Body of pancreas (tissue), 4 donors: ENCODE measurements at regions not wholly inside any gene's neighbourhood (a gene's known extent, or its start where the extent isn't known, plus 50 kb on each side); places are given as distances from the start of the nearest gene placed in this dataset.

Experiments
- ATAC-seq: fragments of 150-250 bp; one replicate; pipeline ENCODE4 v1.9.1; 2016
- DNase-seq, 4 donors: peaks; one replicate each; pipeline ENCODE4 v3.0.0-alpha.2; 2019
- H3K27ac ChIP-seq, 4 donors: fragments of 200-600 bp; sonication (generic); 1 replicate in 3 of 4; 2 replicates in 1 of 4; pipeline versions ENCODE4 v1.5.1 to v1.6.1; 2016 to 2019; ENCODE audit warnings: mild to moderate bottlenecking in 1 of 4, mixed read lengths in 1 of 4, moderate library complexity in 1 of 4
- H3K27me3 ChIP-seq, 2 donors: fragments of 200-600 bp; sonication (generic); one replicate each; pipeline ENCODE4 v1.6.0; 2016; ENCODE audit warnings: mild to moderate bottlenecking in 1 of 2
- H3K36me3 ChIP-seq, 2 donors: fragments of 200-600 bp; sonication (generic); replicated peaks in 1 of 2; 2 replicates each; pipeline ENCODE4 v1.5.1; 2016; ENCODE audit warnings: low read depth in 2 of 2; ENCODE audit not compliant: insufficient read depth in 1 of 2
- H3K4me1 ChIP-seq: fragments of 200-600 bp; sonication (generic); one replicate; pipeline ENCODE4 v1.6.0; 2016
- H3K4me3 ChIP-seq, 2 donors: fragments of 200-600 bp; sonication (generic); 1 replicate in 1 of 2; 2 replicates in 1 of 2; pipeline ENCODE4 v1.5.1; 2016 to 2019
- H3K9me3 ChIP-seq, 3 donors: fragments of 200-600 bp; sonication (generic); 1 replicate in 2 of 3; 2 replicates in 1 of 3; pipeline ENCODE4 v1.5.1; 2016
- CTCF ChIP-seq, 7 experiments: fragments of 450-650 bp in 4 of 7; fragments of 200-600 bp in 3 of 7; sonication (generic) in 3 of 7; IDR thresholded peaks; one replicate each; pipeline ENCODE4 v1.5.1; 2016 to 2019; ENCODE audit warnings: antibody characterized with exemption in 7 of 7
- POLR2A ChIP-seq, 3 donors: fragments of 450-650 bp; IDR thresholded peaks; one replicate each; pipeline ENCODE4 v1.6.1; 2016; ENCODE audit warnings: antibody characterized with exemption in 3 of 3, mild to moderate bottlenecking in 2 of 3
- WGBS, 2 donors: methylation state at CpG; one replicate each; pipeline ENCODE4 v1.1.5; 2017; 5-methylcytosine and 5-hydroxymethylcytosine counted together
- intact Hi-C: fragments of 100-400 bp; cut with DNase I; formaldehyde crosslinking; loops from one replicate; pipeline ENCODE4 v1.15.1; 2023

- Histone ChIP-seq H3K27ac (no peak overlapping the region), H3K4me3 (no peak overlapping the region), H3K36me3 (no peaks in the 10 kb centered on the region), H3K27me3 (no peaks in the 10 kb centered on the region), H3K9me3 (no peaks in the 10 kb centered on the region), H3K4me1 (no peaks in the 10 kb centered on the region)
- ATAC-seq (no peak), DNase-seq (peak in 1 of 4 donors; percentile 3)
- 56 to 59% methylated on average over 3 to 4 of the region's 4 CpGs for WGBS, 2 donors
- intact Hi-C loops: no loop called here
- TF ChIP-seq POLR2A (IDR thresholded peaks at IDR 0.05) (no peak), CTCF (IDR thresholded peaks at IDR 0.05) (no peak)
Measured at GRCh38 chr5:53249529-53250200, 140.1 kb upstream of the MOCS2 start.

GRCh38 chr5:53250201-53250550, 140.6 kb upstream of the MOCS2 start:
- H3K4me3 ChIP-seq: no peak overlapping the region
- no peak overlapping the region for H3K27ac ChIP-seq
- intact Hi-C loops: no loop called here
- no peaks in the 10 kb centered on the region for H3K27me3 ChIP-seq
- no peak for TF ChIP-seq POLR2A (IDR thresholded peaks at IDR 0.05)
- TF ChIP-seq CTCF (IDR thresholded peaks at IDR 0.05): no peak
- no peaks in the 10 kb centered on the region for H3K9me3 ChIP-seq
- H3K4me1 ChIP-seq: no peaks in the 10 kb centered on the region
- H3K36me3 ChIP-seq: no peaks in the 10 kb centered on the region
- DNase-seq: no peak
- WGBS, 2 donors: 82 to 88% methylated on average over 2 of the region's 2 CpGs
- ATAC-seq: no peak

GRCh38 chr5:53253421-53253871, 143.9 kb upstream of the MOCS2 start:
- Histone ChIP-seq H3K36me3 (no peaks in the 10 kb centered on the region), H3K4me1 (no peaks in the 10 kb centered on the region), H3K9me3 (no peaks in the 10 kb centered on the region), H3K4me3 (no peak overlapping the region), H3K27me3 (no peaks in the 10 kb centered on the region), H3K27ac (no peak overlapping the region)
- 33 to 59% methylated on average over 2 of the region's 2 CpGs for WGBS, 2 donors
- DNase-seq (no peak), ATAC-seq (no peak)
- TF ChIP-seq CTCF (IDR thresholded peaks at IDR 0.05): no peak
- no peak for TF ChIP-seq POLR2A (IDR thresholded peaks at IDR 0.05)
- intact Hi-C loops: no loop called here

- intact Hi-C loops: no loop called here
- TF ChIP-seq CTCF (IDR thresholded peaks at IDR 0.05): no peak
- TF ChIP-seq POLR2A (IDR thresholded peaks at IDR 0.05): no peak
- ATAC-seq (no peak), DNase-seq (no peak)
- Histone ChIP-seq H3K36me3 (no peaks in the 10 kb centered on the region), H3K27me3 (no peaks in the 10 kb centered on the region), H3K27ac (no peak overlapping the region), H3K9me3 (no peaks in the 10 kb centered on the region), H3K4me1 (no peaks in the 10 kb centered on the region), H3K4me3 (no peak overlapping the region)
- 48 to 55% methylated on average over 5 of the region's 5 CpGs for WGBS, 2 donors
Measured at GRCh38 chr5:53256746-53257145, 147.2 kb upstream of the MOCS2 start.

GRCh38 chr5:53257806-53258373, 148.3 kb upstream of the MOCS2 start:
- no peaks in the 10 kb centered on the region for H3K9me3 ChIP-seq
- no peak overlapping the region for H3K27ac ChIP-seq
- H3K4me1 ChIP-seq: no peaks in the 10 kb centered on the region
- no peaks in the 10 kb centered on the region for H3K36me3 ChIP-seq
- ATAC-seq: no peak
- DNase-seq: no peak
- H3K4me3 ChIP-seq: no peak overlapping the region
- TF ChIP-seq CTCF (IDR thresholded peaks at IDR 0.05) (no peak), POLR2A (IDR thresholded peaks at IDR 0.05) (no peak)
- intact Hi-C loops: no loop called here
- 88 to 90% methylated on average over 2 of the region's 2 CpGs for WGBS, 2 donors
- H3K27me3 ChIP-seq: no peaks in the 10 kb centered on the region
